OCI-LY3 (cell line): ENCODE measurements at regions not wholly inside any gene's neighbourhood (a gene's known extent, or its start where the extent isn't known, plus 50 kb on each side); places are given as distances from the start of the nearest gene placed in this dataset.

Experiments
- CTCF ChIP-seq: fragments of 200-600, 300-600 bp; sonication (generic); IDR thresholded peaks from 2 replicates; pipeline ENCODE4 v1.5.1; 2014; ENCODE audit warnings: antibody characterized with exemption, low read length, low read depth
- EZH2phosphoT487 ChIP-seq: fragments of 200-600 bp; shearing (Covaris generic); IDR thresholded peaks from 2 replicates; pipeline ENCODE4 v1.6.1; 2018; ENCODE audit warnings: antibody characterized with exemption, mixed run types, low read depth

GRCh38 chr4:123599061-123599919 lies 202.7 kb downstream of the SPRY1 start:
- no peak for TF ChIP-seq CTCF
- TF ChIP-seq EZH2phosphoT487, result no peak
